IMR-90 (cell line): ENCODE measurements at regions not wholly inside any gene's neighbourhood (a gene's known extent, or its start where the extent isn't known, plus 50 kb on each side); places are given as distances from the start of the nearest gene placed in this dataset.

ENCODE experiments used
- ATAC-seq: fragments of 200-7000 bp; cut with Tn5 transposase; 2 replicates; pipeline ENCODE4 v1.9.1; 2020; ENCODE audit warnings: low read depth, mild to moderate bottlenecking, moderate library complexity
- BruUV-seq: library from RNA; stranded (reverse); fragments of 400-500 nt; replicated peaks from 2 replicates; lab custom pipeline; 2021; lab: Mats Ljungman, UMichigan
- CTCF ChIA-PET: fragments of 300-600 bp; formaldehyde crosslinking; extraction: SDS; loops from one replicate; lab custom pipeline; 2021; ENCODE audit warnings: antibody characterized with exemption; lab: Yijun Ruan, JAX
- POLR2A ChIA-PET: fragments of 300-600 bp; sonication (Branson Sonifier 250); formaldehyde crosslinking; loops from one replicate; lab custom pipeline; 2022; ENCODE audit warnings: antibody characterized with exemption; ENCODE audit not compliant: unreplicated experiment; lab: Charles Lee
- DNase-seq: peaks from one replicate; pipeline ENCODE4 v3.0.0; 2013
- H2AFZ ChIP-seq: replicated peaks from 2 replicates; pipeline ENCODE3; 2013; ENCODE audit warnings: low read length, mild to moderate bottlenecking; ENCODE audit not compliant: poor library complexity
- H2AK5ac ChIP-seq: 2 replicates; pipeline ENCODE4 v1.6.1; 2013; ENCODE audit warnings: low read depth, low read length, inconsistent platforms
- H2AK9ac ChIP-seq: replicated peaks from 2 replicates; pipeline ENCODE3; 2013; ENCODE audit warnings: mild to moderate bottlenecking, low read depth, low read length, moderate library complexity; ENCODE audit not compliant: poor library complexity
- H2BK120ac ChIP-seq: 2 replicates; pipeline ENCODE4 v1.6.1; 2013; ENCODE audit warnings: low read depth, low read length, inconsistent platforms
- H2BK15ac ChIP-seq: 3 replicates; pipeline ENCODE4 v1.6.1; 2013; ENCODE audit warnings: low read depth, low read length, inconsistent platforms
- H2BK20ac ChIP-seq: 2 replicates; pipeline ENCODE4 v1.6.1; 2013; ENCODE audit warnings: low read depth, mild to moderate bottlenecking, inconsistent platforms, low read length, moderate library complexity
- H2BK5ac ChIP-seq: 2 replicates; pipeline ENCODE4 v1.6.1; 2013; ENCODE audit warnings: mild to moderate bottlenecking, low read depth, low read length, inconsistent platforms; ENCODE audit not compliant: poor library complexity, severe bottlenecking
- H3K14ac ChIP-seq: replicated peaks from 2 replicates; pipeline ENCODE4 v1.6.1; 2013; ENCODE audit warnings: low read depth, low read length, inconsistent platforms
- H3K18ac ChIP-seq: 2 replicates; pipeline ENCODE4 v1.6.1; 2013; ENCODE audit warnings: low read depth, low read length, control low read depth
- H3K23ac ChIP-seq: 2 replicates; pipeline ENCODE4 v1.6.1; 2013; ENCODE audit warnings: low read depth, low read length, inconsistent platforms
- H3K27ac ChIP-seq: 2 replicates; pipeline ENCODE4 v1.5.1; 2013; ENCODE audit warnings: mild to moderate bottlenecking, control low read depth, low read length; ENCODE audit not compliant: insufficient read depth
- H3K27me3 ChIP-seq: 2 replicates; pipeline ENCODE4 v1.6.1; 2013; ENCODE audit warnings: low read length; ENCODE audit not compliant: control insufficient read depth, insufficient read depth
- H3K36me3 ChIP-seq: 2 replicates; pipeline ENCODE4 v1.6.1; 2013; ENCODE audit warnings: low read length, mixed read lengths; ENCODE audit not compliant: control insufficient read depth, insufficient read depth
- H3K4ac ChIP-seq: 2 replicates; pipeline ENCODE4 v1.6.1; 2013; ENCODE audit warnings: low read depth, low read length, inconsistent platforms
- H3K4me1 ChIP-seq: 2 replicates; pipeline ENCODE4 v1.6.1; 2013; ENCODE audit warnings: low read length, mixed read lengths; ENCODE audit not compliant: control insufficient read depth, insufficient read depth
- H3K4me2 ChIP-seq: 2 replicates; pipeline ENCODE4 v1.6.1; 2013; ENCODE audit warnings: low read depth, mild to moderate bottlenecking, control low read depth, low read length, moderate library complexity
- H3K4me3 ChIP-seq: 2 replicates; pipeline ENCODE4 v1.5.1; 2013; ENCODE audit warnings: low read depth, mild to moderate bottlenecking, control low read depth, low read length, moderate library complexity; ENCODE audit not compliant: insufficient read depth
- H3K56ac ChIP-seq: 2 replicates; pipeline ENCODE4 v1.6.1; 2013; ENCODE audit warnings: low read length, inconsistent platforms; ENCODE audit not compliant: insufficient read depth; ENCODE audit errors: extremely low read depth
- H3K79me1 ChIP-seq, 2 experiments: 2 replicates each; pipeline ENCODE4 v1.6.1; 2013; ENCODE audit warnings: low read length in 2 of 2, inconsistent platforms in 1 of 2, low read depth in 1 of 2
- H3K9ac ChIP-seq: 2 replicates; pipeline ENCODE4 v1.6.1; 2013; ENCODE audit warnings: low read depth, low read length, control low read depth
- H3K9me1 ChIP-seq: 2 replicates; pipeline ENCODE4 v1.6.1; 2013; ENCODE audit warnings: low read length, inconsistent platforms; ENCODE audit not compliant: insufficient read depth
- H3K9me3 ChIP-seq: 2 replicates; pipeline ENCODE4 v1.6.1; 2013; ENCODE audit warnings: low read length; ENCODE audit not compliant: control insufficient read depth, insufficient read depth
- H4K20me1 ChIP-seq: 2 replicates; pipeline ENCODE4 v1.6.1; 2013; ENCODE audit warnings: low read length, inconsistent platforms; ENCODE audit not compliant: insufficient read depth
- H4K5ac ChIP-seq: 2 replicates; pipeline ENCODE4 v1.6.1; 2013; ENCODE audit warnings: mild to moderate bottlenecking, low read depth, low read length, control low read depth
- H4K8ac ChIP-seq, 2 experiments: 2 replicates each; pipeline ENCODE4 v1.6.1; 2013; ENCODE audit warnings: low read depth in 2 of 2, low read length in 2 of 2, control low read depth in 1 of 2, inconsistent platforms in 1 of 2
- H4K91ac ChIP-seq: 2 replicates; pipeline ENCODE4 v1.6.1; 2013; ENCODE audit warnings: low read depth, low read length, inconsistent platforms; ENCODE audit not compliant: insufficient read depth
- BHLHE40 ChIP-seq: fragments of 150-350 bp; IDR thresholded peaks from 2 replicates; pipeline ENCODE4 v1.6.1; 2016; ENCODE audit warnings: mild to moderate bottlenecking, low read depth, low read length
- CEBPB ChIP-seq: IDR thresholded peaks from 2 replicates; pipeline ENCODE4 v1.6.1; 2012; ENCODE audit warnings: low read depth, low read length, improper control_type of control experiment
- CHD1 ChIP-seq: IDR thresholded peaks from 2 replicates; pipeline ENCODE4 v1.6.1; 2012; ENCODE audit warnings: low read depth, low read length, improper control_type of control experiment
- CTCF ChIP-seq: conservative IDR thresholded peaks from 2 replicates; pipeline ENCODE4 v1.5.1; 2012; ENCODE audit warnings: mild to moderate bottlenecking, low read depth, low read length, improper control_type of control experiment
- ELK1 ChIP-seq: fragments of 150-350 bp; IDR thresholded peaks from 2 replicates; pipeline ENCODE4 v1.6.1; 2016; ENCODE audit warnings: low read depth, mild to moderate bottlenecking, low read length, moderate library complexity, borderline replicate concordance
- FOS ChIP-seq: fragments of 150-350 bp; IDR thresholded peaks from 2 replicates; pipeline ENCODE4 v1.6.1; 2016; ENCODE audit warnings: low read depth, low read length
- MAFK ChIP-seq: IDR thresholded peaks from 2 replicates; pipeline ENCODE4 v1.6.1; 2012; ENCODE audit warnings: low read depth, low read length, improper control_type of control experiment
- MAZ ChIP-seq: IDR thresholded peaks from 2 replicates; pipeline ENCODE4 v1.6.1; 2012; ENCODE audit warnings: low read depth, mild to moderate bottlenecking, low read length, improper control_type of control experiment, moderate library complexity, borderline replicate concordance
- MXI1 ChIP-seq: IDR thresholded peaks from 2 replicates; pipeline ENCODE4 v1.6.1; 2012; ENCODE audit warnings: low read depth, mild to moderate bottlenecking, low read length, moderate library complexity, borderline replicate concordance
- NFE2L2 ChIP-seq: fragments of 150-350 bp; IDR thresholded peaks from 2 replicates; pipeline ENCODE4 v1.6.1; 2016; ENCODE audit warnings: low read depth, mild to moderate bottlenecking, low read length
- POLR2A ChIP-seq: IDR thresholded peaks from 2 replicates; pipeline ENCODE4 v1.6.1; 2012; ENCODE audit warnings: mild to moderate bottlenecking, low read depth, low read length
- RAD21 ChIP-seq: IDR thresholded peaks from 2 replicates; pipeline ENCODE4 v1.6.1; 2012; ENCODE audit warnings: low read length, improper control_type of control experiment
- RCOR1 ChIP-seq: IDR thresholded peaks from 2 replicates; pipeline ENCODE4 v1.6.1; 2012; ENCODE audit warnings: mild to moderate bottlenecking, low read length, improper control_type of control experiment; ENCODE audit not compliant: insufficient replicate concordance
- RFX5 ChIP-seq: IDR thresholded peaks from 2 replicates; pipeline ENCODE4 v1.8.0; 2012; ENCODE audit warnings: low read depth, mild to moderate bottlenecking, low read length, moderate library complexity
- WGBS, 2 experiments: methylation state at CpG; one replicate each; pipeline versions ENCODE4 v1.1.5 to v1.1.7; 2013; ENCODE audit warnings: missing lambda C conversion rate in 2 of 2; ENCODE audit not compliant: insufficient read length in 1 of 2; ENCODE audit errors: extremely low coverage in 2 of 2; 5-methylcytosine and 5-hydroxymethylcytosine counted together
- dilution Hi-C: fragments of 300-500 bp; cut with HindIII; formaldehyde crosslinking; loops from one replicate; pipeline ENCODE4 v1.14.3; 2018; ENCODE audit warnings: low sequenced_read_pairs; ENCODE audit not compliant: unreplicated experiment
- in situ Hi-C: fragments of 300-500 bp; cut with MboI; formaldehyde crosslinking; loops from 3 replicates; pipeline ENCODE4 v1.14.3; 2019; ENCODE audit warnings: low sequenced_read_pairs, inconsistent platforms, mixed read lengths
- intact Hi-C: fragments of 100-400 bp; cut with micrococcal nuclease; formaldehyde crosslinking; loops from 2 replicates; pipeline ENCODE4 v1.10.0; 2022
- TF ChIP-seq, protein P1 (sequence below): fragments of 150-350 bp; IDR thresholded peaks from 2 replicates; pipeline ENCODE4 v1.6.1; 2017; ENCODE audit warnings: mild to moderate bottlenecking, antibody characterized with exemption, low read length, low read depth

DNA sequence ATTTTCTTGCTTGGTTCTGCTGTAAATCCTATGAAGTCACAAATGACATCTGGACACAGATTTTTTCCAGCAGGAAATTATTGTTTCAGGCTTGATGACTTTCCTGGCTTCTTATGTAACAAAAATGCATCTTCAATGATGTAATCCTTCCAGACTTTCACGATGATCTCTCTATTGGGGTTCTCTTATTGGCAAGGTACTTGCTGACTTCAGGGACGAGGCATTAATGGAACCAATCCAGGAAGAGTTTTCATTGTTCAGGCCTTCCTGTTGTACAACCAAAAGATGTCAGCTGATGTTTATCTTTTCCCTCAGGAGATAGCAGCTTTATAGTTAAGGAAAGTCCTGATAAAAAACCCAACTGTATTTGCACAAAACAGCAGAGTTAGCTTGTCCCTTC is 118.5 kb upstream of the MMS22L start:
- H2BK120ac ChIP-seq: no peak overlapping the region
- no peak overlapping the region for H2AK9ac ChIP-seq
- no peak overlapping the region for H3K4ac ChIP-seq
- H3K4me2 ChIP-seq: no peak overlapping the region
- ATAC-seq: no peak
- no peaks in the 10 kb centered on the region for H3K9me1 ChIP-seq
- no peaks in the 10 kb centered on the region for H3K9me3 ChIP-seq
- CTCF ChIA-PET: interaction anchor here (0.6 to 1.0 kb wide), 2 partner anchors 71 to 215 kb away, joined by 3 read pairs; no protein-coding TSS in a partner anchor
- no peaks in the 10 kb centered on the region for H3K79me1 ChIP-seq
- H4K20me1 ChIP-seq: no peaks in the 10 kb centered on the region
- no peak overlapping the region for H2BK20ac ChIP-seq
- no CpG with 5 or more reads among the region's 2 CpGs for WGBS, 2 experiments
- H2AFZ ChIP-seq: no peak overlapping the region
- H4K91ac ChIP-seq: no peak overlapping the region
- no peak overlapping the region for H3K4me3 ChIP-seq
- H3K27me3 ChIP-seq: no peaks in the 10 kb centered on the region; the same call in 1 of the 2 replicates
- H4K8ac ChIP-seq: no peak overlapping the region
- POLR2A ChIA-PET: no interaction called here
- BruUV-seq: no TSS peak
- peak; percentile 8 for DNase-seq
- no peak overlapping the region for H3K14ac ChIP-seq
- H4K5ac ChIP-seq: no peak overlapping the region
- no peak overlapping the region for H3K56ac ChIP-seq
- H2AK5ac ChIP-seq: no peak overlapping the region
- dilution Hi-C loops (no loop called here), intact Hi-C loops (no loop called here), in situ Hi-C loops (no loop called here)
- no peak overlapping the region for H3K18ac ChIP-seq
- H3K4me1 ChIP-seq: no peaks in the 10 kb centered on the region
- H2BK5ac ChIP-seq: no peak overlapping the region
- H2BK15ac ChIP-seq: no peak overlapping the region
- TF ChIP-seq BHLHE40: no peak
- no peak for TF ChIP-seq MAFK
- TF ChIP-seq, protein P1, sequence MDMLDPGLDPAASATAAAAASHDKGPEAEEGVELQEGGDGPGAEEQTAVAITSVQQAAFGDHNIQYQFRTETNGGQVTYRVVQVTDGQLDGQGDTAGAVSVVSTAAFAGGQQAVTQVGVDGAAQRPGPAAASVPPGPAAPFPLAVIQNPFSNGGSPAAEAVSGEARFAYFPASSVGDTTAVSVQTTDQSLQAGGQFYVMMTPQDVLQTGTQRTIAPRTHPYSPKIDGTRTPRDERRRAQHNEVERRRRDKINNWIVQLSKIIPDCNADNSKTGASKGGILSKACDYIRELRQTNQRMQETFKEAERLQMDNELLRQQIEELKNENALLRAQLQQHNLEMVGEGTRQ: no peak
- no peak for TF ChIP-seq POLR2A
- TF ChIP-seq RAD21: no peak
- TF ChIP-seq CEBPB: no peak
- no peak for TF ChIP-seq FOS
- TF ChIP-seq ELK1: no peak
- TF ChIP-seq RCOR1: no peak
- TF ChIP-seq CTCF: no peak
- no peak for TF ChIP-seq CHD1
- no peak for TF ChIP-seq MXI1
- no peak for TF ChIP-seq RFX5
- no peak for TF ChIP-seq NFE2L2
- TF ChIP-seq MAZ: no peak
- H3K23ac ChIP-seq: no peak overlapping the region
- no peak overlapping the region for H3K27ac ChIP-seq
- H3K9ac ChIP-seq: no peak overlapping the region
- no peaks in the 10 kb centered on the region for H3K36me3 ChIP-seq
